ENCODE measurements at regions not wholly inside any gene's neighbourhood (a gene's known extent, or its start where the extent isn't known, plus 50 kb on each side); places are given as distances from the start of the nearest gene placed in this dataset.

GRCh38 chr13:59269476-59269875 is 894.3 kb downstream of the DIAPH3 start:
- intact Hi-C loops (cut with DNase I; ENCODE audit: low total_unique reads): no loop called here
- Histone ChIP-seq H3K4me1 (no peaks in the 10 kb centered on the region), H3K27me3 (no peaks in the 10 kb centered on the region), H3K27ac (no peak overlapping the region), H3K4me3 (no peak overlapping the region), H3K9me3 (no peaks in the 10 kb centered on the region), H3K36me3 (ENCODE audit: low read depth, missing control alignments) (no peaks in the 10 kb centered on the region)
- TF ChIP-seq POLR2A (IDR thresholded peaks at IDR 0.05) (no peak), CTCF (IDR thresholded peaks at IDR 0.05) (no peak)
- WGBS, 2 donors: 92 to 94% methylated on average over 2 of the region's 2 CpGs
- DNase-seq: no peak

GRCh38 chr13:59270327-59270726 is 893.4 kb downstream of the DIAPH3 start:
- Histone ChIP-seq H3K27ac (no peak overlapping the region), H3K36me3 (ENCODE audit: low read depth, missing control alignments) (no peaks in the 10 kb centered on the region), H3K9me3 (no peaks in the 10 kb centered on the region), H3K27me3 (no peaks in the 10 kb centered on the region), H3K4me3 (no peak overlapping the region), H3K4me1 (no peaks in the 10 kb centered on the region)
- TF ChIP-seq CTCF (IDR thresholded peaks at IDR 0.05) (no peak), POLR2A (IDR thresholded peaks at IDR 0.05) (no peak)
- no peak for DNase-seq
- intact Hi-C loops (cut with DNase I; ENCODE audit: low total_unique reads): no loop called here

- intact Hi-C loops (cut with DNase I; ENCODE audit: low total_unique reads): no loop called here
- DNase-seq: no peak
- WGBS, 2 donors: 61 to 74% methylated on average over 1 of the region's 1 CpG
- Histone ChIP-seq H3K27ac (no peak overlapping the region), H3K27me3 (no peaks in the 10 kb centered on the region), H3K4me1 (no peaks in the 10 kb centered on the region), H3K4me3 (no peak overlapping the region), H3K36me3 (ENCODE audit: low read depth, missing control alignments) (no peaks in the 10 kb centered on the region), H3K9me3 (no peaks in the 10 kb centered on the region)
- TF ChIP-seq CTCF (IDR thresholded peaks at IDR 0.05) (no peak), POLR2A (IDR thresholded peaks at IDR 0.05) (no peak)
Measured at GRCh38 chr13:59274958-59275727, 888.6 kb downstream of the DIAPH3 start.

- no peaks in the 10 kb centered on the region for H3K4me1 ChIP-seq
- intact Hi-C loops (cut with DNase I; ENCODE audit: low total_unique reads): no loop called here
- DNase-seq: no peak
- no peaks in the 10 kb centered on the region for H3K27me3 ChIP-seq
- TF ChIP-seq CTCF (IDR thresholded peaks at IDR 0.05): no peak
- H3K9me3 ChIP-seq: no peaks in the 10 kb centered on the region
- H3K36me3 ChIP-seq (ENCODE audit: low read depth, missing control alignments): no peaks in the 10 kb centered on the region
- H3K4me3 ChIP-seq: no peak overlapping the region
- H3K27ac ChIP-seq: no peak overlapping the region
Measured at GRCh38 chr13:59276436-59276835, 887.3 kb downstream of the DIAPH3 start.

GRCh38 chr13:59277106-59277505 is 886.6 kb downstream of the DIAPH3 start:
- H3K27ac ChIP-seq: no peak overlapping the region
- H3K4me1 ChIP-seq: no peaks in the 10 kb centered on the region
- TF ChIP-seq POLR2A (IDR thresholded peaks at IDR 0.05) (no peak), CTCF (IDR thresholded peaks at IDR 0.05) (no peak)
- no peak overlapping the region for H3K4me3 ChIP-seq
- no peak for DNase-seq
- no peaks in the 10 kb centered on the region for H3K27me3 ChIP-seq
- no peaks in the 10 kb centered on the region for H3K9me3 ChIP-seq
- intact Hi-C loops (cut with DNase I; ENCODE audit: low total_unique reads): no loop called here
- no peaks in the 10 kb centered on the region for H3K36me3 ChIP-seq (ENCODE audit: low read depth, missing control alignments)
